ENCODE measurements at regions not wholly inside any gene's neighbourhood (a gene's known extent, or its start where the extent isn't known, plus 50 kb on each side); places are given as distances from the start of the nearest gene placed in this dataset.

DNA sequence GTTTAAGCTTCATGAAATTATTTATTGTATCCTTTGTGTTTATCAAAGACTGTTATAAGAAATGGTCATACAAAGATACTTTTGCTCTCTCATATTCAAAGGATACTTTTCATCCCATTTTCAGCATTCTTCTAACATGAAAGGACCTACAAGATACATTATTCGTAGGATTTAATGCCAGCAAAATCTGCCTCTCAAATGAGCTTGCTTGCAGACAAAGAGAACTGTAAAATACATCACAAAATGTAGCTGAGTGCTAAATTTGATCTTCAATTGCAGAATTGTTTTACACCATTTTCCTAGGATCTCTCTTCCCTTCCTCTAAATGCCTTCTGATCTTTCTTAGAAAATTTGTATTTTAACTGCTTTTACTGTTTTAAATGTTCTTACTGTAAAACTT, 333.0 kb upstream of the NAV3 start:
- TF ChIP-seq, protein P1, sequence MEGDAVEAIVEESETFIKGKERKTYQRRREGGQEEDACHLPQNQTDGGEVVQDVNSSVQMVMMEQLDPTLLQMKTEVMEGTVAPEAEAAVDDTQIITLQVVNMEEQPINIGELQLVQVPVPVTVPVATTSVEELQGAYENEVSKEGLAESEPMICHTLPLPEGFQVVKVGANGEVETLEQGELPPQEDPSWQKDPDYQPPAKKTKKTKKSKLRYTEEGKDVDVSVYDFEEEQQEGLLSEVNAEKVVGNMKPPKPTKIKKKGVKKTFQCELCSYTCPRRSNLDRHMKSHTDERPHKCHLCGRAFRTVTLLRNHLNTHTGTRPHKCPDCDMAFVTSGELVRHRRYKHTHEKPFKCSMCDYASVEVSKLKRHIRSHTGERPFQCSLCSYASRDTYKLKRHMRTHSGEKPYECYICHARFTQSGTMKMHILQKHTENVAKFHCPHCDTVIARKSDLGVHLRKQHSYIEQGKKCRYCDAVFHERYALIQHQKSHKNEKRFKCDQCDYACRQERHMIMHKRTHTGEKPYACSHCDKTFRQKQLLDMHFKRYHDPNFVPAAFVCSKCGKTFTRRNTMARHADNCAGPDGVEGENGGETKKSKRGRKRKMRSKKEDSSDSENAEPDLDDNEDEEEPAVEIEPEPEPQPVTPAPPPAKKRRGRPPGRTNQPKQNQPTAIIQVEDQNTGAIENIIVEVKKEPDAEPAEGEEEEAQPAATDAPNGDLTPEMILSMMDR (IDR thresholded peaks at IDR 0.05; ENCODE audit: low read depth, low read length), result no peak
- TF ChIP-seq, protein P2, sequence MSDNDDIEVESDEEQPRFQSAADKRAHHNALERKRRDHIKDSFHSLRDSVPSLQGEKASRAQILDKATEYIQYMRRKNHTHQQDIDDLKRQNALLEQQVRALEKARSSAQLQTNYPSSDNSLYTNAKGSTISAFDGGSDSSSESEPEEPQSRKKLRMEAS (IDR thresholded peaks at IDR 0.05; ENCODE audit: low read depth, low read length), result no peak
- TF ChIP-seq POLR2A (IDR thresholded peaks at IDR 0.05; ENCODE audit: extremely low read depth, insufficient read length), result no peak
- no peak for TF ChIP-seq MYC (IDR thresholded peaks at IDR 0.05; ENCODE audit: low read depth, low read length)
